ENCODE measurements at regions not wholly inside any gene's neighbourhood (a gene's known extent, or its start where the extent isn't known, plus 50 kb on each side); places are given as distances from the start of the nearest gene placed in this dataset.

- no peak overlapping the region for H3K4me3 ChIP-seq
- H3K36me3 ChIP-seq (ENCODE audit: control insufficient read depth, insufficient read depth, low read length): no peaks in the 10 kb centered on the region
- no peaks in the 10 kb centered on the region for H3K27me3 ChIP-seq (ENCODE audit: control insufficient read depth in 2 of 2, insufficient read depth in 2 of 2, low read length in 2 of 2)
- H3K9me3 ChIP-seq (replicated peaks; ENCODE audit: control insufficient read depth, insufficient read depth, low read depth, low read length): no peaks in the 10 kb centered on the region
- 2% methylated on average over 5 of the region's 5 CpGs for WGBS (ENCODE audit: insufficient coverage, low coverage, missing lambda C conversion rate)
- TF ChIP-seq HNRNPLL (IDR thresholded peaks at IDR 0.05; ENCODE audit: low read depth, low read length, poor library complexity, severe bottlenecking) (no peak), ZBTB2 (IDR thresholded peaks at IDR 0.05) (no peak), DMBX1 (CRISPR knock-in tag; IDR thresholded peaks at IDR 0.05; ENCODE audit: borderline replicate concordance) (no peak), GABPB2 (CRISPR knock-in tag; conservative IDR thresholded peaks at IDR 0.05) (no peak), ADNP (tag; IDR thresholded peaks at IDR 0.05) (no peak), SIN3B (IDR thresholded peaks at IDR 0.05; ENCODE audit: low read depth) (no peak), BCOR (IDR thresholded peaks at IDR 0.05) (no peak), ELF4 (CRISPR knock-in tag; IDR thresholded peaks at IDR 0.05) (no peak), PBX2 (CRISPR knock-in tag; IDR thresholded peaks at IDR 0.05; ENCODE audit: low read depth) (no peak), PBX2 (tag; conservative IDR thresholded peaks at IDR 0.05; ENCODE audit: low read depth) (no peak), YBX1 (IDR thresholded peaks at IDR 0.05) (no peak), MTA3 (IDR thresholded peaks at IDR 0.05; ENCODE audit: borderline replicate concordance) (no peak), ZSCAN29 (IDR thresholded peaks at IDR 0.05) (no peak), ZNF695 (CRISPR knock-in tag; IDR thresholded peaks at IDR 0.05) (no peak), PHF8 (IDR thresholded peaks at IDR 0.05; ENCODE audit: borderline replicate concordance, low read length) (no peak), DNMT1 (IDR thresholded peaks at IDR 0.05) (no peak), CBX1 (IDR thresholded peaks at IDR 0.05; ENCODE audit: low read depth) (no peak)
- no peak overlapping the region for H3K27ac ChIP-seq (ENCODE audit: extremely low read depth, low read depth, low read length)
- no peak overlapping the region for H3K4me2 ChIP-seq (ENCODE audit: insufficient read depth, low read length)
- no peak for DNase-seq (ENCODE audit: extremely low read depth in 1 of 4, low spot score in 3 of 4)
- H3K79me2 ChIP-seq (ENCODE audit: control insufficient read depth, insufficient read depth, low read length): no peaks in the 10 kb centered on the region
- no peaks in the 10 kb centered on the region for H4K20me1 ChIP-seq (replicated peaks; ENCODE audit: control insufficient read depth, insufficient read depth, low read length)
- no peak for ATAC-seq
- H3K9me1 ChIP-seq (ENCODE audit: control insufficient read depth, insufficient read depth, low read length): no peaks in the 10 kb centered on the region
- POLR2A ChIA-PET: no interaction called here
- H2AFZ ChIP-seq (ENCODE audit: low read depth, low read length): no peak overlapping the region
- no TSS peak for BruUV-seq (replicated peaks)
- no peak for FAIRE-seq
- H3K4me1 ChIP-seq (replicated peaks in 1 of 2; ENCODE audit: control insufficient read depth in 2 of 2, insufficient read depth in 2 of 2, low read length in 2 of 2): no peaks in the 10 kb centered on the region
- no peak overlapping the region for H3K9ac ChIP-seq (ENCODE audit: insufficient read depth in 1 of 2, low read depth in 2 of 2, low read length in 2 of 2)
- intact Hi-C loops (cut with micrococcal nuclease) (no loop called here), in situ Hi-C loops (cut with MboI) (no loop called here)
- CTCF ChIA-PET (ENCODE audit: low intra/inter-chr PET ratio): no interaction called here
These were observed 223.9 kb downstream of the TGFB2 start for GRCh38 chr1:218568962-218569550.
